HG03045 (cell line): ENCODE measurements at regions not wholly inside any gene's neighbourhood (a gene's known extent, or its start where the extent isn't known, plus 50 kb on each side); places are given as distances from the start of the nearest gene placed in this dataset.

ENCODE experiments used
- ATAC-seq: cut with Tn5 transposase; IDR thresholded peaks from one replicate; pipeline ENCODE4 v1.9.1; 2021; ENCODE audit warnings: mild to moderate bottlenecking, moderate library complexity; ENCODE audit not compliant: unreplicated experiment

- ATAC-seq, result no peak
These were observed 354.4 kb upstream of the ARGLU1 start for GRCh38 chr13:106922384-106922783.

- no peak for ATAC-seq
These were observed 351.7 kb upstream of the ARGLU1 start for GRCh38 chr13:106919638-106920037.

- no peak for ATAC-seq
These were observed 351.2 kb upstream of the ARGLU1 start for GRCh38 chr13:106919133-106919532.

GRCh38 chr13:106918557-106918860 lies 350.6 kb upstream of the ARGLU1 start:
- ATAC-seq, result no peak

- ATAC-seq, result peak; percentile 96
These were observed 350.0 kb upstream of the ARGLU1 start for GRCh38 chr13:106917673-106918556.

GRCh38 chr13:106917024-106917571 lies 349.2 kb upstream of the ARGLU1 start:
- no peak for ATAC-seq

- ATAC-seq, result no peak
These were observed 348.5 kb upstream of the ARGLU1 start for GRCh38 chr13:106916329-106916976.

- ATAC-seq, result no peak
These were observed 347.2 kb upstream of the ARGLU1 start for GRCh38 chr13:106915146-106915545.

GRCh38 chr13:106911627-106912026 lies 343.7 kb upstream of the ARGLU1 start:
- ATAC-seq, result no peak

GRCh38 chr13:106911020-106911419 lies 343.1 kb upstream of the ARGLU1 start:
- no peak for ATAC-seq

GRCh38 chr13:106906426-106906996 lies 338.6 kb upstream of the ARGLU1 start:
- no peak for ATAC-seq

GRCh38 chr13:106905380-106906162 lies 337.6 kb upstream of the ARGLU1 start:
- no peak for ATAC-seq

- ATAC-seq, result no peak
These were observed 331.5 kb upstream of the ARGLU1 start for GRCh38 chr13:106899442-106899841.

GRCh38 chr13:106898231-106898630 lies 330.3 kb upstream of the ARGLU1 start:
- ATAC-seq, result no peak

GRCh38 chr13:106888148-106888547 lies 320.2 kb upstream of the ARGLU1 start:
- no peak for ATAC-seq

- no peak for ATAC-seq
These were observed 319.7 kb upstream of the ARGLU1 start for GRCh38 chr13:106887686-106888085.

GRCh38 chr13:106883976-106884375 lies 316.0 kb upstream of the ARGLU1 start:
- no peak for ATAC-seq

GRCh38 chr13:106882246-106882645 lies 314.3 kb upstream of the ARGLU1 start:
- no peak for ATAC-seq

- ATAC-seq, result no peak
These were observed 311.9 kb upstream of the ARGLU1 start for GRCh38 chr13:106879806-106880205.

GRCh38 chr13:106874323-106874722 lies 306.4 kb upstream of the ARGLU1 start:
- no peak for ATAC-seq

GRCh38 chr13:106873810-106874209 lies 305.9 kb upstream of the ARGLU1 start:
- no peak for ATAC-seq
